GM10266 (cell line): ENCODE measurements at regions not wholly inside any gene's neighbourhood (a gene's known extent, or its start where the extent isn't known, plus 50 kb on each side); places are given as distances from the start of the nearest gene placed in this dataset.

Experiments
- DNase-seq: peaks from one replicate; pipeline ENCODE4 v3.0.0; 2012; ENCODE audit errors: extremely low spot score
- TF ChIP-seq, protein P1 (sequence below): IDR thresholded peaks from 2 replicates; pipeline ENCODE4 v1.5.1; 2012; ENCODE audit warnings: mild to moderate bottlenecking, low read depth; ENCODE audit not compliant: control insufficient read depth, insufficient read depth; ENCODE audit errors: missing control alignments

DNA sequence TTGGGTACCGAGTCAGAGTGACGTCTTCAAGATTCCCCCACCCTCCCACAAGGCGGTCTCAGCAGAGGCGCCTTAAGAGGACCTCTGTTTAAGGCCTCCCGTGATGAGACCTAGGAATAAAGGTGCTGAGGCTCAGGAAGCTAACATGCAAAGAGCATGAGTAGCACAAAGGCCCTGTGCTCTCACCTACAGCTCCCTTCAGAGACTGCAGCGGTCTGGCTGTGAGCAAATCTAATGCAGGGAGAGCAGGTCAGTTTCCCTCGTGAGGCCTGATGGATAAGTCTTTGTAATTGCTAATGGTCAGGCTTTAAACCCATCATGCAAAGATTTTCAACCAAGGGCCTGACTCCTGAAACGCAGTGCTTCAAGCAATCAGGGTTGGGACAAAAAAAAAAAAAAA is 909.3 kb upstream of the GHITM start:
- TF ChIP-seq, protein P1, sequence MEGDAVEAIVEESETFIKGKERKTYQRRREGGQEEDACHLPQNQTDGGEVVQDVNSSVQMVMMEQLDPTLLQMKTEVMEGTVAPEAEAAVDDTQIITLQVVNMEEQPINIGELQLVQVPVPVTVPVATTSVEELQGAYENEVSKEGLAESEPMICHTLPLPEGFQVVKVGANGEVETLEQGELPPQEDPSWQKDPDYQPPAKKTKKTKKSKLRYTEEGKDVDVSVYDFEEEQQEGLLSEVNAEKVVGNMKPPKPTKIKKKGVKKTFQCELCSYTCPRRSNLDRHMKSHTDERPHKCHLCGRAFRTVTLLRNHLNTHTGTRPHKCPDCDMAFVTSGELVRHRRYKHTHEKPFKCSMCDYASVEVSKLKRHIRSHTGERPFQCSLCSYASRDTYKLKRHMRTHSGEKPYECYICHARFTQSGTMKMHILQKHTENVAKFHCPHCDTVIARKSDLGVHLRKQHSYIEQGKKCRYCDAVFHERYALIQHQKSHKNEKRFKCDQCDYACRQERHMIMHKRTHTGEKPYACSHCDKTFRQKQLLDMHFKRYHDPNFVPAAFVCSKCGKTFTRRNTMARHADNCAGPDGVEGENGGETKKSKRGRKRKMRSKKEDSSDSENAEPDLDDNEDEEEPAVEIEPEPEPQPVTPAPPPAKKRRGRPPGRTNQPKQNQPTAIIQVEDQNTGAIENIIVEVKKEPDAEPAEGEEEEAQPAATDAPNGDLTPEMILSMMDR: no peak
- DNase-seq: no peak

DNA sequence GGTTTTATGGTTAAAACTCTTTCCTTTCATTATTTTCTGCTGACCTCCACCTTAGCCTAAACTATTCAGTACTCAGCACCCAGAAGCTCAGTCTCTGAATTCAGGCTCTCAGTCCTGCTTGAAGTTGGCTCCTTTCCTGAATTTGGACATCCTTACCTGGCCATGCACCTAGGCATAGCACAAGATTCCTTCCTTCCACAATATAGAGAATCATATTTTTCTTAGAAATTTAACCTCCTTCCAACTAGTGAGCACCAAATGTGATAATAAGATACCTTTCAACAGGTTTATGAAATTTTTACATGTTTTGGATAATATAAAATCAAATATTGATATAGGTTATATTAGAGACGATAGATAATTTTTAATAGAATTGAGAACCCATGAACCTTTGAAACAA is 905.6 kb upstream of the GHITM start:
- DNase-seq: no peak
- TF ChIP-seq, protein P1: no peak

DNA sequence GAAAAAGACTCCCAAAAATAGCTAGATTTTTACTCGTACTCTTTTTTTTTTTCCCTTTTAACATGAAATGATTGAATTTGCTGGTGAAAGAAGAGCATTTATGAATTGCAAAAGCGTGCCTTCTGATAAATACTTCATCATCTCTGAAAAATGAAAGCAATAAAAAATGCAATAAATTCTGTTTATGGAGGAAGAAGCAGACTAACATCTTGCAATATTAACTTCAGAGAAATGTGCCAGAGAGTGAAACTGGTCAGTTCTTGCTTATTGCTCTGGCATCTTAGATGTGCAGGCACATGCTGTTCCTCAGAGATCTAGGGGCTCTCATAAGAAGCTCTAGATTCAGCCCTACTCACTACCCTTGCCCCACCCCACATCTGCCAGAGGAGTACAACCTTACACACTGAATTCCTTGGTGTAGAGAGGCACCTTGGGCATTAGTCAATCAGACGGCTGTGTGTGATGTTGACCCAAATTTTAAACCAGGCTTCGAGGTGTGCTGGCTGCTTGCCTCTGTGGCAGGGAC is 891.1 kb upstream of the GHITM start:
- TF ChIP-seq, protein P1: no peak
- DNase-seq: no peak

DNA sequence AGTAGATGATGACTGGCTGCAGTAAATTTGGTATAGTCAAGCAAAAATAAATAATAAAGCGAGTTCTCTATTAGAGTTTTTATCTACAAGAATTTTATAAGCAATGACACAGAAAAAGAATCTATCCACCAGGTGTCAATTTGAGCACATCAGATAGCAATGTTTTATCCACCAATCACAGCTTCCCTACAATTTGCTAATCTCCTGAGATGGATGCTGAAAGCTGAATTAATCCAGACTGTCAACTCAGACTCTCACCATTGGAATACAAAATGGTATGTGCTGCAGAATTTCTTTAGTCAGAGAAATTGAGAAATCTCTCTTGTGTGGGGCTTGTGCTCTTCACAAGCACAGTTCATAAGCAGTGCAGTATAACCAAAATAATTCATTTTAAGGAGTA is 888.9 kb upstream of the GHITM start:
- TF ChIP-seq, protein P1: no peak
- DNase-seq: no peak

DNA sequence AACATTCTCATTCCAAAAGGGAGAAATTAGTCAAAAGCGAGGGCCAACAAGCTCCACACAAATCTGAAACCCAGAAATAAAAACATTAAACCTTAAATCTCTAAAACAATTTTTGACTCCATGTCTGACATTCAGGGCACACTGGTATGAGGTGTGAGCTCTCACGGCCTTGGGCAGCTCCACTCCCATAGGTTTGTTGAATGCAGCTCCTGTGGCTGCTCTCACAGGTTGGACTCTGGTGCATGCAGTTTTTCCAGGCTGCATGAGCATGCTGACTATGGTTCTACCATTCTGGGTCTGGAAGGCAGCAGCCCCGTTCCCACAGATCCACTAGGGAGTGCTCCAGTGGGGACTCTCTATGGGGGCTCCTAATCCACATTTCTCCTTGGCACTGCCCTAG is 887.1 kb upstream of the GHITM start:
- DNase-seq: no peak
- TF ChIP-seq, protein P1: no peak

DNA sequence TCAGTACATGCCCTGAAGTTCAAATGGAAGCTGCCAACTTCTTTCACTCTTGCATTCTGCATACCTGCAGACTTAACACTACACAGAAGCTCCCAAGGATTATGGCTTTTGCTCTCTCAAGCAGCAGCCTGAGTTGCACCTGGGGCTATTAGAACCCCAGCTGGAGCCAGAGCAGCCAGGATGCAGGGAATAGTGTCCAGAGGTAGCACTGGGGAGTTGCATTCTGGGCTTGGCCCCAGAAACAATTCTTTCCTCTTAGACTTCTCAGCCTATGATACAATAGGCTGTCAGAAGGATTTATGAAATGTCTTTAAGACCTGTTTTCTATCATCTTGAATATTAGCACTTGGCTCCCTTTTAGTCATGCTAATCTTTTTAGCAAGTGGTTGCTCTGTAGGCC is 886.7 kb upstream of the GHITM start:
- TF ChIP-seq, protein P1: no peak
- no peak for DNase-seq

DNA sequence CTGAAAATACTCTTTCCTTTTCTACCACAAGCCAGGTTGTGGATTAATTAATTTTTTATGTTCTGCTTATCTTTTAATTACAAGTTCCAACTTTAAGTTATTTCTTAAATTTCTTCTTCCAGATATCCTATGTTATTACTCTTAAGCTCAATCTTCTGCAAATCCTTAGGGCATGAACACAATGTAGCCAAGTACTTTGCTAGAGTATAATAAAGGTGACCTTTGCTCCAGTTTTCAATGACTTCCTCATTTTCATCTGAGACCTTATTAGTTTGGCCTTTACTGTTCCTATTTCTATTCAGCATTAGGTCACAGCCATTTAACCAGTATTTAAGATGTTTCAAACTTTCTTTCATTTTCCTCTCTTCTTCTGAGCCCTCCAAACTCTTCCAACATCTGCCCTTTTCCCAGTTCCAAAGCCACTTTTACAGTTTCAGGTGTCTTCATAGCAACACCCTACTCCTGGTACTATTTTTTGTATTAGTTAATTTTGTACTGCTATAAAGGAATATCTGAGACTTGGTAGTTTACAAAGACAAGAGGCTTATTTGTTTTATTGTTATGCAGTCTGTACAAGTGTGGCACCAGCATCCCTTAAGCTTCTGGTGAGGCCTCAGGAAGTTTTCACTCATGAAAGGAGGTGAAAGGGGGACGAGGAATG is 886.2 kb upstream of the GHITM start:
- TF ChIP-seq, protein P1: no peak
- no peak for DNase-seq
